ENCODE measurements at regions not wholly inside any gene's neighbourhood (a gene's known extent, or its start where the extent isn't known, plus 50 kb on each side); places are given as distances from the start of the nearest gene placed in this dataset.

GRCh38 chr13:104376588-104376987 is 1310.4 kb upstream of the SLC10A2 start:
- DNase-seq (no peak), ATAC-seq (no peak)
- intact Hi-C loops (cut with DNase I) = no loop called here

DNA sequence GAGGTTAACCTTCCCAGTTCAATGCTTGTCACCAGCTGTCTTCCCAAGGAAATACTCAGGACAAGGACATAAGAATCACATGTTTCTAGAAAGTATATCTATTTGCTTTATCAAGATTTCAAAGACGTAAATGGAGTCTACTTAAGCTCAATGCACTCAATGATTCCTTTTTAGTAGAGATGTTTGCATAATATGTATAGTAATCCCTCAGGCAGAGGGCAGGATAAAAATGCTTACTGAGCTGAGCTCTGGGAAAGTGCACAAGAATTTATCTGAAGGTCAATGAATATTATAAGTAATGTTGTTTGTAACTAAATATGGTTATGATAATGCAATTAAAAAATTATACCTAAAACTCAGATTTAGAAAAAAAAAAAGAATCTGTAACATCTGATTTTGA is 1309.4 kb upstream of the SLC10A2 start:
- intact Hi-C loops (cut with DNase I) = no loop called here
- ATAC-seq (no peak), DNase-seq (no peak)

- ATAC-seq = peak in 1 of 2 donors; percentile 51
- intact Hi-C loops (cut with DNase I) = no loop called here
- no peak for DNase-seq
These were observed 1306.0 kb upstream of the SLC10A2 start for GRCh38 chr13:104372095-104372655.

DNA sequence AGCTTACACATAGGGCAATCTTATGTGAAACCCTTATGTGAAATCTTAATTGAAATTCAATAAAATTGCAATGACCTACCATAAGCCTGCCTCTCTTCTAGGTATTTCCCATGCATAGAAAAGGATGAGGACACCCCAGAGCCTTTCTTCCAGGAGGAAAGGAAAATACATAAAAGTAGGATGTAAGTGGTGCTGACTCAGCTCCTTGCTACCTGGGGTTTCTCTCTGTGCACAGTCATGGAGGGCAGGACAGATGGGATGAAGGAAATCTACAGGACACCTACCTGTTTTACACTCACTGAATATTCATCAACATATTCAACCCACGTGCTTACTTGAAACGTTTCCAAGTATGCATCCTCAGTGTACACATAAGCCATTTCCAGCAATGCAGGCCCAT is 1299.2 kb upstream of the SLC10A2 start:
- intact Hi-C loops (cut with DNase I) = no loop called here
- DNase-seq = no peak

DNA sequence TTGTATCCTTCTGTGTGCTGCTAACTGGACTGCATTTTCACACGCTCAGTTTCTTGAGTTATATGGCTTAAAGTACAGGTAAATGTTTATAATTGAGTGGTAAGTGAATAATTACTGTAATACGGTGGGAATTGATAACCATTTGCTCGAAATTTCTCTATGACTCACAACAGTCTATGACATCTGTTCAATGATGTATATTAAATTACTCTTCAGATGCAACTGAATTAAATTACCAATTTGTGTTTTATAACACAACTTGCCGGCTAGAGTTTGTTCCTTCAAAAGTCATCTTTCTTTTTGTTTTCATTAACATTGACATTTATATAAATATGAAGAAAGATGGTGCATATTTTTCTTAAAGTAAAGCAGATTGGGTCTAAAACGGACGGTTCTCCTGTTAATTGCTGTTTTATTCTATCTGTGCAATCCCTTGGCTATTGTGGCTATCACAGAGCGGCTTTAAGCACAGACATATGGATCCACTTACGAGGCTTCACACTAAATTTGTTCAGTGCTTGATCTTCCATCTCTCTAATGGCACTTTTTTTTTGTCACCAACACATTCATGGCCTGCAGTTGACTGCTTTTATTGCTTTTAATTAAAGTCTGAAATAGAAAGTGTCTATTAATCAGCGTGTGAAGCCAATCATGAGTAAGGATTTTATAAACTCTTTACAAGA is 1291.6 kb upstream of the SLC10A2 start:
- ATAC-seq (no peak), DNase-seq (no peak)
- intact Hi-C loops (cut with DNase I) = no loop called here

More for the DNA sequence above, 1299.2 kb upstream of the SLC10A2 start:
- no peak for ATAC-seq

DNA sequence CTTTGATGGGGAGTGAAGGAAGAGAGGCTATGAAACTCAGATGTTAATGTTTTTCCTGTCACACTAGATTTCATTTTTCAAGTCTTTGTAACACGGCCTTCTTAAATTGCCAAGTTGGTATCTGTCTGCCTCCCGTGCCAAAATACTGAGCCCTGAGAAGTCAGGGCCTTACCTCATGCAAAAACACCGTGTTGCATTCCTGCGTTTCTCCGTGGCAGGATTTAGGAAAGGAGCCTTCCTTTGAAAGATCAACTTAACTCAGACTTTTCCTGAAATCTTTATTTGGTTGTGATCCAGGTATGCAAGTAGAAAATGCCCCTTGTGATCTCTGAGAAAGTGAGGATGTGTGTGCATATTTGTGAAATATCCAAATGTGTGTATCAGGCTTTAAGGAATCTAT is 1291.0 kb upstream of the SLC10A2 start:
- ATAC-seq = peak in 1 of 2 donors; percentile 90
- no peak for DNase-seq
- intact Hi-C loops (cut with DNase I) = no loop called here

GRCh38 chr13:104355041-104355670 is 1288.9 kb upstream of the SLC10A2 start:
- intact Hi-C loops (cut with DNase I) = no loop called here
- ATAC-seq (no peak), DNase-seq (no peak)

DNA sequence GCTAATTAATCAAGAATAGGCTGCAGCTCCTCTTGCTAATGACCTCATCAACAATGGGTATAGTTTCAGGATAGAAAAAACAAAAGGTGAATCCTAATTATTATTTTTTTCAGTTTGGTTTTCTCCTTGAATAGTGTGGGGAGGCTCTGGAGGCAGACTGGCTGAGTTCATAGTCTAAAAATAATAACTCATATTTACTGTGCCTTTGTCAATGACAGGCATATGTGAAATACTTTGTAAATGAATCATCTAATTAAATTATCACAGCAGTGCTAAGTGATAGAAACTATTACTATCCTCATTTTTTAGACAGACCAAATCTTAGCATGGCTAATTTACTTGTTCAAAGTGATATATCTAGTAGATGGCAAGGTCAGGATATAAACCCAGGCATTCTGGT is 1261.0 kb upstream of the SLC10A2 start:
- DNase-seq = no peak
- ATAC-seq = peak in 1 of 2 donors; percentile 38
- intact Hi-C loops (cut with DNase I) = no loop called here

- intact Hi-C loops (cut with DNase I) = no loop called here
- DNase-seq (no peak), ATAC-seq (no peak)
These were observed 1260.3 kb upstream of the SLC10A2 start for GRCh38 chr13:104326523-104326922.

DNA sequence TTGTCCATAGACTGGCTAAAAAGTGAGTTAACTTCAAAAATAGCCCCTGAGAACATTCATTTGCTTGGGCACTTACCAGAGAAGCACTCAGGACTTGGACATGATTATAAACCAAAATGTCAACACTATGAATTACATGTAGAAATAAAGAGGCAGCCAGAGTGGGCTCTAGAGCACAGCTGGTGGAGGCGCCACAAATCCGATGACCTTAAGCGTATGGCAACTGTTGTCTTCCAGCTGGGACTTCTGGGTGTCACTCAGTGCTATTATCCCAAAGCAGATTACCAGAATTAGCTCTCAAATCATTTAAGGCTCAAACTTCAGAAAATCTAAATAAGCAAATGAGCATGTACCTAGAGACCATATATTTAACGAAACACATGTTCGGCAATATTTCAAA is 1255.5 kb upstream of the SLC10A2 start:
- intact Hi-C loops (cut with DNase I) = no loop called here
- DNase-seq (no peak), ATAC-seq (no peak)

GRCh38 chr13:104320446-104320845 is 1254.2 kb upstream of the SLC10A2 start:
- DNase-seq = no peak
- no peak for ATAC-seq
- intact Hi-C loops (cut with DNase I) = no loop called here

- ATAC-seq = no peak
- no peak for DNase-seq
These were observed 1251.9 kb upstream of the SLC10A2 start for GRCh38 chr13:104318121-104318520.

GRCh38 chr13:104315606-104316005 is 1249.4 kb upstream of the SLC10A2 start:
- ATAC-seq = peak in 1 of 2 donors; percentile 71
- DNase-seq = no peak

More at GRCh38 chr13:104318121-104318520, 1251.9 kb upstream of the SLC10A2 start:
- intact Hi-C loops (cut with DNase I) = no loop called here

GRCh38 chr13:104314926-104315535 is 1248.8 kb upstream of the SLC10A2 start:
- intact Hi-C loops (cut with DNase I) = no loop called here
- DNase-seq (no peak), ATAC-seq (no peak)

More at GRCh38 chr13:104315606-104316005, 1249.4 kb upstream of the SLC10A2 start:
- intact Hi-C loops (cut with DNase I) = no loop called here

- intact Hi-C loops (cut with DNase I) = no loop called here
- DNase-seq (no peak), ATAC-seq (no peak)
These were observed 1248.1 kb upstream of the SLC10A2 start for GRCh38 chr13:104314321-104314720.

GRCh38 chr13:104310861-104311260 is 1244.6 kb upstream of the SLC10A2 start:
- DNase-seq (no peak), ATAC-seq (no peak)
- intact Hi-C loops (cut with DNase I) = no loop called here

DNA sequence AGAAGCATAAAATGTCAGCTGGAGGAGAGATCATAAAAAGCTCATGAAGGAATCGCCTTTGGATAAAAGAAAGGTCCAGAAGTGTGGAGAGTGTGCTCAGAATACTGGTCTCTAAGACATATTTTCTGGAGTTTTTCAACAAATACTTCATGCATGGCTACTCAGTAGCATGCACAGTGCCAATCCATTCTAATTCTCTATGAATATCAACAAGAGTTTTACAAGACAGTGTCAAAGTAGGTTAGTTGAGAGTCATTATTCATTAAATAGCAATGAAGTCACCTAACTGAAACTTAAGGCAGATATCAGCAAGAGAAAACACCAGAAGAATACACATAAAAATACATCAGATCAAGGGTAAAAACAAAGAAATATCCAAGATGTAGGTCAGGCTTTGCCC is 1243.2 kb upstream of the SLC10A2 start:
- intact Hi-C loops (cut with DNase I) = no loop called here
- no peak for DNase-seq
- ATAC-seq = no peak

DNA sequence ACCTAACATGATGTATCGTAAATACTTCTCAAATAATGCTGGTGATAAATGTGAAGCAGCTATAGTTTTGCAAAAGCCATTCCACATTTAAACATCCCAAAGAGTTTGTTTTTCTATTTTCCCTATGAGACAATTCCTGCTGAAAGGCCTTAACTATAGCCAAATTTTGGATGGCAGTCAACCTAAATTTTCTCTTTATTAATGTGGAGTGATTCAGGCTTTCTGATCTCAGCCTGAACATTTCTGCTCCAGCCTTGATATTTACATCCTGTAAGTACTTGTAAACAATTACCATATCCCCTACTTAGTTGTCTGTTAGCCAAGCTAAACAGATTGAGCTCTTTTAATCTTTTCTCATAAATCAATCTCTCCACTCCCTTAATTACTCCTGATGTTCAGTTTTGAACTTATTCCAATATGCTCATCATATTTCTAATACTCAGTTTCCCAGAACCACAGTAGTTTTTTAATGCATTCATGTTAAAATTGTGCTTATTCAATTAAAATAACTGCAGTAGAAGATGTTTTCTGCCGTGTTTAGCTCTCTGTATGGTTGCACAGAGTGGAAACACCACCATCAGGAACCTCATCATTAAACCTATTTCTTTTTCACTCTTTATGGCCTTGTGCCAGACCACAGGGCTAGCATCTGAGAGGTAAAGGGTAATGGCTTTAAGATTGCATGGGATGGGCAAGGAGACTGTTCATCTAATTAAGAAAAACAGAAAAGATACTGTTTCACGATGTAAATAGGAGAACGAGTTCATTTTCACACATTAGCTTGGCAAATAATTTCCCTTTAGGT is 1235.2 kb upstream of the SLC10A2 start:
- no peak for ATAC-seq
- intact Hi-C loops (cut with DNase I) = no loop called here
- no peak for DNase-seq

DNA sequence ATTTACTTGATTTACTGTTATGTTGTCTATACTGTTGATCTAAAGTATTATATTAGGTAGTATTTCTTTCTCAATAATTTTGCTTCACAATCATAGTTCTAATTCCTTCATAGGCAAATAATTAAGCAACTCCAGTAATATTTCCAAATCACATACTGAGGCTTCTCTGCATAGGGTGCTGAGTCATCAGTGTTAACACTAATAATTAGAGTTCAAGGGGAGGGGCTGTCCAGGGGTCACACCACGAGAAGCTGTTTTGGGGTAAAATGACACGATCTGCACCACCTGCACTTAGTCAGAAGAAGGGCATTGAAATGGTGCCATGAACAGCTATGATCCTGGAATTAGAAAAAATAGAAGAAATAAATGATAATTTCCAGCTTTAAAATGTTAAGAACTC is 1230.9 kb upstream of the SLC10A2 start:
- no peak for ATAC-seq
- intact Hi-C loops (cut with DNase I) = no loop called here
- DNase-seq = no peak

GRCh38 chr13:104296286-104296685 is 1230.1 kb upstream of the SLC10A2 start:
- DNase-seq (no peak), ATAC-seq (peak in 1 of 2 donors; percentile 63)
- intact Hi-C loops (cut with DNase I) = no loop called here

Measured in left cardiac atrium (tissue), 4 donors.